SK-N-MC (cell line): ENCODE measurements at regions not wholly inside any gene's neighbourhood (a gene's known extent, or its start where the extent isn't known, plus 50 kb on each side); places are given as distances from the start of the nearest gene placed in this dataset.

Experiments
- EZH2 ChIP-seq: fragments of 200-600 bp; sonication (generic); IDR thresholded peaks from one replicate; pipeline ENCODE4 v1.6.1; 2017; ENCODE audit warnings: antibody characterized with exemption
- POLR2AphosphoS5 ChIP-seq: IDR thresholded peaks from 2 replicates; pipeline ENCODE4 v1.6.1; 2012; ENCODE audit warnings: mild to moderate bottlenecking, low read depth, low read length, borderline replicate concordance

DNA sequence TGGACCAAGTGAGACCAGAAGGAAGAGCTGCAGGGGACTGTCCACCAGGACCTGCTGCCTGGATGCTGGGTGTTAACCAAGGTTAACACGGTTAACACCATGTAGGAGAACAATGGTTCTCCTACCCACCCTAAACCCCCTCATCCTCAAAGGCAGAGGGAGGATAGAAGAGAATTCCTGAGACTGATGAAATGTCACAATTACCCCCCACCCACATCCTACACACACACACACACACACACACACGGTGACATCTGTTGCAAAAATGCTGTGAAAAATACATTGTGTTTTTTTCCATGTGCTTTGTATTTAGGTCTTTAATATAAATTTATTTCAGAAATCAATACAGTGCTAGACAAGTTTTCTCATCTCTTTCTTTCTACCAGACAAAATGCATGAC lies 113.9 kb upstream of the HES1 start:
- TF ChIP-seq EZH2 (no peak), POLR2AphosphoS5 (no peak)
